B cell (primary cell): ENCODE measurements at regions not wholly inside any gene's neighbourhood (a gene's known extent, or its start where the extent isn't known, plus 50 kb on each side); places are given as distances from the start of the nearest gene placed in this dataset.

ENCODE experiments used
- ATAC-seq: fragments of 200-7000 bp; cut with Tn5 transposase; one replicate; pipeline ENCODE4 v1.10.0; 2021; ENCODE audit warnings: low read depth, mild to moderate bottlenecking, moderate number of reproducible peaks, moderate library complexity
- CTCF ChIA-PET: fragments of 350-600 bp; sonication (Branson Sonifier 250); formaldehyde crosslinking; loops from one replicate; lab custom pipeline; 2021; ENCODE audit warnings: antibody characterized with exemption, inconsistent platforms; lab: Charles Lee
- POLR2A ChIA-PET: fragments of 350-600 bp; sonication (Branson Sonifier 250); formaldehyde crosslinking; loops from one replicate; lab custom pipeline; 2021; ENCODE audit warnings: antibody characterized with exemption; lab: Charles Lee
- DNase-seq: peaks from one replicate; pipeline ENCODE4 v3.0.0; 2013
- H2AFZ ChIP-seq: 2 replicates; pipeline ENCODE4 v1.6.1; 2012; ENCODE audit warnings: mild to moderate bottlenecking, low read depth, low read length; ENCODE audit not compliant: insufficient read depth, poor library complexity, severe bottlenecking
- H3K27ac ChIP-seq, 2 donors: 1 replicate in 1 of 2; 2 replicates in 1 of 2; pipeline ENCODE4 v1.5.1; 2012 to 2013; ENCODE audit warnings: low read length in 2 of 2, mild to moderate bottlenecking in 2 of 2, moderate library complexity in 1 of 2
- H3K27me3 ChIP-seq, 4 experiments: fragments of 200-600 bp in 1 of 4; sonication (generic) in 1 of 4; replicated peaks in 1 of 4; 1 replicate in 2 of 4; 2 replicates in 2 of 4; pipeline versions ENCODE4 v1.6.1 to v1.7.0; 2013 to 2016; ENCODE audit warnings: low read length in 3 of 4, mild to moderate bottlenecking in 2 of 4, mixed read lengths in 1 of 4, moderate library complexity in 1 of 4; ENCODE audit not compliant: insufficient read depth in 4 of 4, control insufficient read depth in 3 of 4; ENCODE audit errors: control extremely low read depth in 1 of 4
- H3K36me3 ChIP-seq, 2 experiments: replicated peaks in 1 of 2; 1 replicate in 1 of 2; 2 replicates in 1 of 2; pipeline versions ENCODE4 v1.6.1 to v1.7.1; 2013; ENCODE audit warnings: low read length in 1 of 2; ENCODE audit not compliant: insufficient read depth in 2 of 2, control insufficient read depth in 1 of 2; ENCODE audit errors: control extremely low read depth in 1 of 2, extremely low read depth in 1 of 2
- H3K4me1 ChIP-seq, 2 donors: fragments of 200-600 bp in 1 of 2; sonication (generic) in 1 of 2; 1 replicate in 1 of 2; 2 replicates in 1 of 2; pipeline versions ENCODE4 v1.5.1 to v1.6.1; 2013 to 2017; ENCODE audit warnings: low read length in 2 of 2; ENCODE audit not compliant: control insufficient read depth in 2 of 2, insufficient read depth in 2 of 2
- H3K4me2 ChIP-seq: replicated peaks from 2 replicates; pipeline ENCODE3; 2012; ENCODE audit warnings: mild to moderate bottlenecking, low read depth, low read length; ENCODE audit not compliant: poor library complexity, severe bottlenecking
- H3K4me3 ChIP-seq, 5 experiments: fragments of 200-600 bp in 1 of 5; sonication (generic) in 1 of 5; 1 replicate in 3 of 5; 2 replicates in 2 of 5; pipeline versions ENCODE4 v1.5.1 to v1.7.0; 2011 to 2016; ENCODE audit warnings: low read length in 4 of 5, mild to moderate bottlenecking in 4 of 5, low read depth in 2 of 5, control low read depth in 1 of 5, moderate library complexity in 1 of 5; ENCODE audit not compliant: insufficient read depth in 1 of 5; ENCODE audit errors: control extremely low read depth in 1 of 5, extremely low read depth in 1 of 5
- H3K79me2 ChIP-seq: fragments of 200-600 bp; sonication (generic); one replicate; pipeline ENCODE4 v1.6.0; 2016; ENCODE audit warnings: low read length; ENCODE audit not compliant: control insufficient read depth, insufficient read depth
- H3K9ac ChIP-seq: fragments of 200-600 bp; sonication (generic); 2 replicates; pipeline ENCODE4 v1.6.1; 2017; ENCODE audit warnings: mild to moderate bottlenecking, low read length, moderate library complexity
- H3K9me3 ChIP-seq, 3 donors: one replicate each; pipeline versions ENCODE4 v1.6.1 to v1.7.1; 2013; ENCODE audit warnings: low read length in 2 of 3; ENCODE audit not compliant: control insufficient read depth in 2 of 3, insufficient read depth in 1 of 3; ENCODE audit errors: control extremely low read depth in 1 of 3
- H4K20me1 ChIP-seq: 2 replicates; pipeline ENCODE4 v1.6.0; 2012; ENCODE audit warnings: mild to moderate bottlenecking, low read length; ENCODE audit not compliant: insufficient read depth, control insufficient read depth, poor library complexity, severe bottlenecking
- H3K27ac Mint-ChIP-seq: one replicate; pipeline ENCODE4 v1.8.0; 2021; ENCODE audit warnings: mixed read lengths
- H3K27me3 Mint-ChIP-seq: one replicate; pipeline ENCODE4 v1.8.0; 2021; ENCODE audit warnings: mixed read lengths
- H3K4me1 Mint-ChIP-seq: one replicate; pipeline ENCODE4 v1.8.0; 2021; ENCODE audit warnings: mixed read lengths
- H3K4me3 Mint-ChIP-seq: one replicate; pipeline ENCODE4 v1.8.0; 2021; ENCODE audit warnings: mixed read lengths
- H3K9me3 Mint-ChIP-seq: one replicate; pipeline ENCODE4 v1.8.0; 2022; ENCODE audit warnings: mixed read lengths; ENCODE audit not compliant: insufficient read depth
- EZH2 ChIP-seq: IDR thresholded peaks from 2 replicates; pipeline ENCODE4 v1.6.1; 2012; ENCODE audit warnings: borderline replicate concordance, low read depth, mild to moderate bottlenecking, moderate library complexity, low read length; ENCODE audit not compliant: insufficient read depth, poor library complexity, severe bottlenecking
- WGBS: methylation state at CpG from one replicate; pipeline ENCODE4 v1.1.5; 2013; ENCODE audit warnings: missing lambda C conversion rate; ENCODE audit not compliant: insufficient coverage; 5-methylcytosine and 5-hydroxymethylcytosine counted together
- intact Hi-C: fragments of 100-400 bp; cut with micrococcal nuclease; formaldehyde crosslinking; loops from one replicate; pipeline ENCODE4 v1.10.0; 2022
- TF ChIP-seq, protein P1 (sequence below): fragments of 200-600 bp; IDR thresholded peaks from one replicate; pipeline ENCODE4 v1.8.0; 2022; ENCODE audit warnings: antibody characterized with exemption, mild to moderate bottlenecking

DNA sequence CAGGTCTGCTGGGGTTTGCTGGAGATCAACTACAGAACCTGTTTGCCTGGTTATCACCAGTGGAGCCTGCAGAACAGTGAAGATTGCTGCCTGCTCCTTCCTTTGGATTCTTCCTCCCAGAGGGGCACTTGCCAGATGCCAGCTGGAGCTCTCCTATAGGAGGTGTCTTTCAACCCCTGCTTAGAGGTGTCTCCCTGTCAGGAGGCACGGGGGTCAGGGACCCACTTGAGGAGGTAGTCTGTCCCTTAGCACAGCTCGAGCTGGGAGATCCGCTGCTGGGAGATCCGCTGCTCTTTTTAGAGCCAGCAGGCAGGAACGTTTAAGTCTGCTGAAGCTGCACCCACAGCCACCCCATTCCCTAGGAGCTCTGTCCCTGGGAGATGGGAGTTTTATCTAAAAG, 1806.3 kb upstream of the ADGRL3 start:
- no peaks in the 10 kb centered on the region for H3K27me3 Mint-ChIP-seq

DNA sequence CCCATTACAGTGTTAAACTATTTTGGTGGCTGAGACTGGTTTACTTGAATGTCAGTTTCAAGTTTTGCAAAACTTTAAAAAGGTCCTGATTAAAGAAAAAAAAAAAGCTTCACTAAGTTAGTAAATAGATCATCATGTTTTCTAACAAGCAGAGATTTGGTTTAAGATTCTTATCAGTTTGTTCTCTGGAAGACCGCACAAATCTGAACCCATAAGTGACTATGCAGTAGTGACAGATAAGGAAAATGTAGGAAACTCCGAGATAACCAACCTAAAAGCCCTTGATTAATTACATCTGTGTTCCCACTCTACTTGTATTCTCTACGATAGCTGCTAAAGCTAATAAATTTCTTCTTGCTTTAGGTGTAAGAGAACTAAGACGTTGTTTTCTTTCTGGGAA, 1799.8 kb upstream of the ADGRL3 start:
- intact Hi-C loops, result no loop called here
- Mint-ChIP-seq H3K4me3 (no peak overlapping the region), H3K9me3 (no peaks in the 10 kb centered on the region), H3K27me3 (no peaks in the 10 kb centered on the region), H3K4me1 (no peaks in the 10 kb centered on the region), H3K27ac (no peak overlapping the region)
- Histone ChIP-seq H3K9me3 (peaks cover 0 to 7% (median 0%) of the 10 kb centered on the region in 3 donors), H3K27ac (no peak overlapping the region), H4K20me1 (no peaks in the 10 kb centered on the region), H3K4me2 (no peak overlapping the region), H3K4me3 (no peak overlapping the region), H2AFZ (no peak overlapping the region), H3K27me3 (no peaks in the 10 kb centered on the region), H3K79me2 (no peaks in the 10 kb centered on the region), H3K4me1 (no peaks in the 10 kb centered on the region), H3K36me3 (no peaks in the 10 kb centered on the region), H3K9ac (no peak overlapping the region)
- ATAC-seq (no peak), DNase-seq (no peak)
- CTCF ChIA-PET, result no interaction called here
- POLR2A ChIA-PET, result no interaction called here
- TF ChIP-seq EZH2, result no peak
- no CpG with 5 or more reads among the region's 4 CpGs for WGBS

More for the DNA sequence above, 1806.3 kb upstream of the ADGRL3 start:
- no peak overlapping the region for H3K4me3 ChIP-seq
- no peaks in the 10 kb centered on the region for H4K20me1 ChIP-seq
- no peaks in the 10 kb centered on the region for H3K79me2 ChIP-seq
- POLR2A ChIA-PET, result no interaction called here
- no peak overlapping the region for H3K9ac ChIP-seq
- no peak overlapping the region for H3K27ac ChIP-seq
- H2AFZ ChIP-seq, result no peak overlapping the region
- H3K27me3 ChIP-seq, result no peaks in the 10 kb centered on the region
- no peaks in the 10 kb centered on the region for H3K36me3 ChIP-seq
- Mint-ChIP-seq H3K27ac (no peak overlapping the region), H3K4me3 (no peak overlapping the region), H3K9me3 (no peaks in the 10 kb centered on the region), H3K4me1 (no peaks in the 10 kb centered on the region)
- ATAC-seq (no peak), DNase-seq (no peak)
- TF ChIP-seq EZH2, result no peak
- TF ChIP-seq, protein P1, sequence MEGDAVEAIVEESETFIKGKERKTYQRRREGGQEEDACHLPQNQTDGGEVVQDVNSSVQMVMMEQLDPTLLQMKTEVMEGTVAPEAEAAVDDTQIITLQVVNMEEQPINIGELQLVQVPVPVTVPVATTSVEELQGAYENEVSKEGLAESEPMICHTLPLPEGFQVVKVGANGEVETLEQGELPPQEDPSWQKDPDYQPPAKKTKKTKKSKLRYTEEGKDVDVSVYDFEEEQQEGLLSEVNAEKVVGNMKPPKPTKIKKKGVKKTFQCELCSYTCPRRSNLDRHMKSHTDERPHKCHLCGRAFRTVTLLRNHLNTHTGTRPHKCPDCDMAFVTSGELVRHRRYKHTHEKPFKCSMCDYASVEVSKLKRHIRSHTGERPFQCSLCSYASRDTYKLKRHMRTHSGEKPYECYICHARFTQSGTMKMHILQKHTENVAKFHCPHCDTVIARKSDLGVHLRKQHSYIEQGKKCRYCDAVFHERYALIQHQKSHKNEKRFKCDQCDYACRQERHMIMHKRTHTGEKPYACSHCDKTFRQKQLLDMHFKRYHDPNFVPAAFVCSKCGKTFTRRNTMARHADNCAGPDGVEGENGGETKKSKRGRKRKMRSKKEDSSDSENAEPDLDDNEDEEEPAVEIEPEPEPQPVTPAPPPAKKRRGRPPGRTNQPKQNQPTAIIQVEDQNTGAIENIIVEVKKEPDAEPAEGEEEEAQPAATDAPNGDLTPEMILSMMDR, result no peak
- 97% methylated on average over 3 of the region's 5 CpGs for WGBS
- no peak overlapping the region for H3K4me2 ChIP-seq
- no peaks in the 10 kb centered on the region for H3K4me1 ChIP-seq
- intact Hi-C loops, result no loop called here
- CTCF ChIA-PET, result no interaction called here
- peaks cover 0 to 12% (median 0%) of the 10 kb centered on the region in 3 donors for H3K9me3 ChIP-seq
